Choroid plexus epithelial cell (primary cell): ENCODE measurements at regions not wholly inside any gene's neighbourhood (a gene's known extent, or its start where the extent isn't known, plus 50 kb on each side); places are given as distances from the start of the nearest gene placed in this dataset.

Source experiments
- DNase-seq: peaks from one replicate; pipeline ENCODE4 v3.0.0-alpha.2; 2010; ENCODE audit warnings: low read depth
- H3K4me3 ChIP-seq: 2 replicates; pipeline ENCODE4 v1.5.1; 2011; ENCODE audit warnings: low read depth, mild to moderate bottlenecking, control low read depth, low read length, moderate library complexity
- CTCF ChIP-seq: conservative IDR thresholded peaks from 2 replicates; pipeline ENCODE4 v1.5.1; 2011; ENCODE audit warnings: low read depth, mild to moderate bottlenecking, control low read depth, inconsistent platforms, low read length, moderate library complexity

- no peak for TF ChIP-seq CTCF
- H3K4me3 ChIP-seq = no peak overlapping the region
- peak; percentile 11 for DNase-seq
Observed at GRCh38 chr3:145817870-145818483, 343.0 kb downstream of the PLOD2 start.

GRCh38 chr3:145820170-145820569 lies 340.8 kb downstream of the PLOD2 start:
- no peak overlapping the region for H3K4me3 ChIP-seq
- no peak for TF ChIP-seq CTCF
- DNase-seq = no peak

GRCh38 chr3:145842294-145842902 lies 318.6 kb downstream of the PLOD2 start:
- DNase-seq = no peak
- no peak overlapping the region for H3K4me3 ChIP-seq
- no peak for TF ChIP-seq CTCF

GRCh38 chr3:145843561-145843960 lies 317.4 kb downstream of the PLOD2 start:
- TF ChIP-seq CTCF = no peak
- no peak for DNase-seq
- H3K4me3 ChIP-seq = no peak overlapping the region

GRCh38 chr3:145849115-145849514 lies 311.9 kb downstream of the PLOD2 start:
- H3K4me3 ChIP-seq = no peak overlapping the region
- TF ChIP-seq CTCF = no peak
- DNase-seq = peak; percentile 25

GRCh38 chr3:145854499-145854898 lies 306.5 kb downstream of the PLOD2 start:
- TF ChIP-seq CTCF = no peak
- DNase-seq = no peak
- no peak overlapping the region for H3K4me3 ChIP-seq

GRCh38 chr3:145857956-145858355 lies 303.0 kb downstream of the PLOD2 start:
- no peak overlapping the region for H3K4me3 ChIP-seq
- no peak for DNase-seq
- no peak for TF ChIP-seq CTCF
